GM18511 (cell line): ENCODE measurements at regions not wholly inside any gene's neighbourhood (a gene's known extent, or its start where the extent isn't known, plus 50 kb on each side); places are given as distances from the start of the nearest gene placed in this dataset.
A peak's percentile ranks its signal among the peaks of the same experiment; 100 is the strongest.

ENCODE experiments used
- ATAC-seq: cut with Tn5 transposase; IDR thresholded peaks from one replicate; pipeline ENCODE4 v1.9.1; 2021; ENCODE audit warnings: mild to moderate bottlenecking, moderate library complexity; ENCODE audit not compliant: unreplicated experiment

GRCh38 chr12:72082986-72083820 is 144.6 kb downstream of the TPH2 start:
- ATAC-seq, result no peak

GRCh38 chr12:72084061-72084460 is 145.4 kb downstream of the TPH2 start:
- ATAC-seq, result no peak

DNA sequence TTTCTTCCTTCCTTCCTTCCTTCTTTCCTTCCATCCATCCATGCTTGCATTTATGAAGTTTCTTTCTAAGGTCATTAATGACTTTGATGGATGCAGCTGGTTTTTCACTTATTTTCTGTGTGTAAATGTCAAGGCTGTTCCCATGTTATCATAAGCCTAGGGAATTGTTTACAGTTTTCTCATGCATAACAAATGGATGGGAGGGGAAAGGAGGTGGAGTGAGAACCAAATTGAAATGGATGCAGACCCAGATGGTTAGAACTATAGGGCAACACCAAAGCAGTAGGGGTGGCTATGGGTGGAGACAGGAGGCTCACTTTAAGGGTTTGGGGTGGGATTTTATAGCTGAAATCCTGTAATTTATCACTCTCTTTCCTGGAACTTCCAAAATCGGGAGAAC is 146.2 kb downstream of the TPH2 start:
- no peak for ATAC-seq

DNA sequence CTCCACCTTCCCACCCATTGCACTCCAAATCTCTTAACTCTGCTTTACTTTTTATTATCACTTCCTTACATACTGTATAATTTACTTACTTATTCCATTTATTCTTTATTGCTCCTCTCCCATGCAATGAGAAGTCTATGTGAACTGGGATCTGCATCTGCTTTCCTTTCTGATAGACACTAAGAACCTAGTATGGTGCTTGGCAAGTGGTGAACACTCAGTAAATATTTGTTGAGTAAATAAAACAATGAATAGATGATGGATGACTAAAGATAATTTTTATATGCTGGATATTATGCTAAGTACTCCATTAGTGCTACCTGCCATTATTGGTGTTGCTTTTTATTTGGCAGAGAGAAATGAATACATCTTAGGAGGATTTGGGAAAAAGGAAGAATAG is 151.0 kb downstream of the TPH2 start:
- no peak for ATAC-seq

DNA sequence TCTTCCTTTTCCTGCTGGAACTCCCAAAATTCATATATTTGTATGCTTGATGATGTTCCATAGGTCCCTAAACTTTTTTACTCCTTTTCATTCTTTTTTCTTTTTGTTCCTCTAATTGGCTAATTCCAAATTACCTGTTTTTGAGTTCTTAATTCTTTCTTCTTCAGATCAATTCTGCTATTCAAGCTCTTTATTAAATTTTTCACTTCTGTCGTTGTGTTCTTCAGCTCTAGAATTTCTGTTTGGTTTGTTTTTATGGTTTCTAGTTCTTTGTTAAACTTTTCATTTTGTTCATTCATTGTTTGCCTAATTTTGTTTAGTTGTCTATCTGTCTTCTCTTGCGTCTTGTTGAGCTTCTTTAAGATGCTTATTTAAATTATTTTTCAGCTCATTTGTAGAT is 154.8 kb downstream of the TPH2 start:
- ATAC-seq, result no peak

GRCh38 chr12:72093930-72094329 is 155.3 kb downstream of the TPH2 start:
- ATAC-seq, result no peak

GRCh38 chr12:72094490-72094889 is 155.8 kb downstream of the TPH2 start:
- no peak for ATAC-seq

GRCh38 chr12:72095025-72095424 is 156.4 kb downstream of the TPH2 start:
- ATAC-seq, result no peak

DNA sequence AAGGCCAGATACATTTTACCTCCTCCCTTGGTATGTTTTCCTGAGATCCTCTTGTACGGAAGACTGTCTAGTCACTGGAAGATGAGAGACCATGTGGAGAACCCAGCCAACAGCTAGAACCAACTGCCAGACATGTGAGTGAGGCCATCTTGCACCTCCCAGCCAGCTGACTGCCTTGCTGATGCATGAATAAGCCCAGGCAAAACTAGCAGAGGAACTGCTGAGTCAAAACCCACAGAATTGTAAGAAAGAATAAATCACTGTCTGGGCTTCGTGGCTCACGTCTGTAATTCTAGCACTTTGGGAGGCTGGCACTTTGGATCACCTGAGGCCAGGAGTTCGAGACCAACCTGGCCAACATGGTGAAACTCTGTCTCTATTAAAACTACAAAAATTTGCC is 160.0 kb downstream of the TPH2 start:
- ATAC-seq, result no peak

DNA sequence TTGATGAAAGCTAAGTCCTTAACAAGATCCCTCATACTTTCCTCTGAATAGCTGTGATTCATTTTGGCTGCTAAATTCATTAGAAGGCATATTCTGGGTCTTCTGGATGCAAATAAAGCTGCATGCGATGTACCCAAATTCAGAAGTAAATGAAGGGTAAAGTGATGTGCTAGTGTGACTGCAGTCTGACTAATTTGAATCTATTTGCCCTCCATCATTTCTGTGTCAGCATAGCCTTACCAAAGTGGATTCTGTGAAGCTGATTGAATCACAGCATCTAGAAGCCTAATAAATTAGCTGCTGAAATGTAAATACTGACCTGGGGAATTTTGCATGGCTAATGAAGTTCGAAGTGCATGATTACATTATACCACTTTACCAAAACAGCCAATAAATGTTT is 162.2 kb downstream of the TPH2 start:
- no peak for ATAC-seq

DNA sequence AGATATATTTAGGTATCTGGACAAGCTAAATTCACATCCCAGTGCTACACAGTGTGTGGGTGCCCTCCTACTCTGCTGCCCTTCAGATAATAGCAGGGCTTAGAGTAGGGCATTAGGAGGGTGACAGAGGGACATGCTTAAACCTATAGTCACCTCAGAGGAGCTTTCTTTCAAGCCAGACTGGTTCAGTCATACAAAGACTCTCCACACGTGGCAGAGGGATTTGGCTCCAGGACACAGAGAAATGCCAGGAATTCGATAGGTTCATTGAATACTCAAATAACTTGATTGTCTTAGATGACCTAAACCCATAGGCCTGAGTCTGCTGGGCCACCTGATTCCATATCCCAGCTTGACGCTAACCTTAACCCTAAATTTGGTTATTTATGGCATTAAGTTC is 163.5 kb downstream of the TPH2 start:
- ATAC-seq, result no peak

GRCh38 chr12:72105849-72106248 is 166.3 kb upstream of the TRHDE start:
- ATAC-seq, result no peak

DNA sequence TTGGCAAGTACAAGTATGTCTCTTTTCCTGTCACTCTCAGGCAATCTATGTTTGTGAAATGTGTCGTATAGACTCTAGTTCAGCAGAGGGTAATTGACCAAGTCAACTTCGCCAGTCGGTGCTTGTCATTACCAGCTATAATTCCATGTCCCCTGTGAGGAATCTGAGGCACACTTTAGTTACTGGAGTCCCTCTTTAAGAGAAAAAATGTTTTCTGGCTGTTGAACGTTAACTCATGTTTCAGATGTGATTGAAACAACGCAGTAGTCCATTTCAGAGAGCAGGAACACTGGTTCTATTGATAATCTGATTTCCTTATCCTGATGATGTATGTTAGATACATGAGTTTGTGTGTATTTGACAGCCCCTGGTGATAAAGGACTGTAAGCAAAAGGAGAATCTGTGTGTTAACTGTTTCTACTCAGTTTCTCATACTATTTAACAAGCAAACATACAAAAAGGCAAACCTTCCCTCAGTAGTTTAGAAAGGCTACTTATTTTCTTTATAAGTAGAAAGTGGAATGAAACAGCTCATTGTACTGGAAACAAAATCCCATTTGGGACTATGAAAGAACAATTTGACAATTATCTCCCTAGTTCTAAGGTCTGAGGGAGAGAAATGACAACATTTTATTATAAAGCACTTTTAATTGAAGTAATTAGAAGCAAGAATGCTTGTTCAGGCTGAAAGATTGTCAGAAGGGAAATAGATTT is 161.1 kb upstream of the TRHDE start:
- no peak for ATAC-seq

DNA sequence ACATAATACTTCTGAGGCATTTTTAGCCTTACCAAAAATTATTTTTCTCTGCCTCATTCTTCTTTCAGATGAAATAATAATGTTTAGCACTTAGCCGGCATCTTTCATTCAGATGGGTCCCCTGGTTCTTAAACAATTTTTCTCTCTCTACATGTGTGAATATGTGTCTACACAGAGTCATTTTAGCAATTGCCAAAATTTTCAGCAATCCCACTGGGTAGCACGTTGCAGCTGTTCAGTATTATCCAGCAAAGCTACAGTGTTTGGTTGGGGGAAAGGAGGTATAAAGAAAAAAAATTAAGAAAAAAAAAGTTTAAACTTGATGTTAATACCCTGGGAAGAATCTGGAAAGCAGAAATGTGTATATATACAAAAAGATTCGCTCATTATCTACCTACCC is 160.5 kb upstream of the TRHDE start:
- ATAC-seq, result no peak

DNA sequence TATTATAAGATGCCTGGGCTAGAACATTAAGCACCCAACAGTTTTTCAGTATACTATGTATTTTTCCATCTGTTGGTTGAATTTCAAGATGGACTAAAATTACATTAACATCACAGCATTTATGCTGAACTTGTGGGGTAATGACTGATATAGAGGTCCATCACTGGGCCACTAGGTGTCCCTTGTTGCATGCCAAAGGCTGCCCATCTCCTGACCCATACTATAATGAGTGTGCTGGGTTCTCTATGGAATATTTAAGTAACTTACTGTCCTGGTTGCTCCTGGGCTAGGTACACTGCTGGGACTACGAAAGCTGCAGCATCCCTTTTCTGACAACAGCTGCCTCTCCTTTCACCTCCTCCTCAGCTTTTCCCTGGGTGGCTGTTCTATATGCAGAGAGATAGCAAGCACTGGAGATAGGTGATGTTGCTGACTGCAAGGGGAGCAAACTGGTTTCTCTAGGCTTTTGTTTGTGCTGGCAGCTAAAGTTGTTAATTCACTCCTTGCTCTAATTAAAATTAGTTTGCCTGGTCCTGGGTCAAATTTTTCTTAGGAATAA is 138.6 kb upstream of the TRHDE start:
- ATAC-seq, result no peak

DNA sequence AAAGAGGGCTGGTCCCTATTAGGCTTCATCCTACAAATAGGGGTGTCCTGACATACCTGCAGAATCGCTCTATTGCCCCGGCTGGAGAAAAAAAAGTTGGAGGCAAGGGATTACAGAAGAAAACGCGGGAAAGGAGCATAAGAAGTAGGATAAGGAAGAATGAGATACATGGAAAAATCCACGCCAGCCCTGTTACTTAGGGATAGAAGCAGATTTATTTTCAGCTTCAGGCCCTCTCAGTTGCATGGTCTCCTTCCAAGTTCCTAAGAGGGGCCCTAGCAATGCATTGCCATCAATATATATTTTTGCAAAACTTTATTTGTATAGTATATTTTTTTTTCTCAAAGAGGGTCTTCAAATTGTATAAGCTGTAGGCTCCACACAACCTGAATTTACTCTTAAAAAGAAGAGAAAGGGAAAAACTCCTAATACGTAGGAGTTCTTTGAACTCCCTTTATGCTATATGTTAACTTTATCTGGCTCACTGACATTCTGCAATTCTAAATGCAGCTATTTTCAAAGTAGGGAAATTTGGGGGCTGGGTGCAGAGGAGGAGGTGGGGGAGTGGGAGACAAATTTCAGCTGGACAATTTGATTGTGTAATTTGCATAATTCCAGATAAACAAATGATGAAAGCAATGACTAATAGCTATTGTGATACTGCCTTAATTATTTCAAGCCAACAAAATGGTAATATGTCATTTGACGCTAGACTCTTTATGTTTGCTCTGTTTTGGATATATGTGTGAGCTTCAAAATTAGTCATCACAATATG is 137.7 kb upstream of the TRHDE start:
- ATAC-seq, result no peak

GRCh38 chr12:72135021-72135301 is 137.2 kb upstream of the TRHDE start:
- no peak for ATAC-seq

- ATAC-seq, result no peak
Measured at GRCh38 chr12:72136792-72137191, 135.4 kb upstream of the TRHDE start.

- no peak for ATAC-seq
Measured at GRCh38 chr12:72139411-72139810, 132.8 kb upstream of the TRHDE start.

- peak; percentile 98 for ATAC-seq
Measured at GRCh38 chr12:72141381-72141780, 130.8 kb upstream of the TRHDE start.

GRCh38 chr12:72144553-72144952 is 127.6 kb upstream of the TRHDE start:
- ATAC-seq, result no peak

GRCh38 chr12:72146495-72146894 is 125.7 kb upstream of the TRHDE start:
- ATAC-seq, result no peak
